K562 (cell line): ENCODE measurements at regions not wholly inside any gene's neighbourhood (a gene's known extent, or its start where the extent isn't known, plus 50 kb on each side); places are given as distances from the start of the nearest gene placed in this dataset.

Source experiments
- MGA ChIP-seq: fragments of 450-650 bp; IDR thresholded peaks from 2 replicates; pipeline ENCODE4 v1.6.1; 2016; ENCODE audit warnings: mild to moderate bottlenecking, moderate library complexity

DNA sequence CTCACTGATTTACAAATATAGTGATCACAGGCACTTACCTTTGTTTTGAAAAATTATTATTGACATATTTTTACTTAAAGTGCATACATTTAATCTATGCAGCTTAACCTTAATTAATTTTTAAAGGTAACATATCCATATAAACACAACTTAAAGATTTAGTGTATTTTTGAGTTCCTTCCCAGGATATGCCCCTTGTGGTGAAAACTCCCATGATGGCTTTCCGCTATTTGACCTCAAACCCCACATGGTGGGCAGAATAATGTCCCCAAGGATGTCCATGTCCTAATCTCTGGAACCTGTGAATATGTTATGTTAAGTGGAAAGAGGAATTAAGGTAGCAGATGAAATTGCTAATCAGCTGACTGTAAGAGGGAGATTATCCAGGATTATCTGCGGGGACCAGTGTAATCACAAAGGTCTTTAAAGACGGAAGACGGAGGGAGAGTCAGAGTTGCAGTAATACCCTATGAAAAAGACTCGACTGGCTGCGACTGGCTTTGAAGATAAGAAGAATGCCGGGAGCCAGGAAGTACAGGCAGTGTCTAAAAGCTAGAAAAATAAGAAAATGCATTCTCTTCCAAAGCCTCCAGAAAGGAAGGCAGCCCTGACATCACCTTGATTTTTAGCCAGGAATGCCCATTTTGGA is 193.9 kb downstream of the ICE1 start (continued):
- TF ChIP-seq MGA, result 0 out of 2 replicates have a peak, but pooled peaks have one; percentile 33
- TF ChIP-seq, all 486 proteins: peak for 28
